K562 (cell line): ENCODE measurements at regions not wholly inside any gene's neighbourhood (a gene's known extent, or its start where the extent isn't known, plus 50 kb on each side); places are given as distances from the start of the nearest gene placed in this dataset.

Experiments used
- ATAC-seq: fragments of 200-7000 bp; cut with Tn5 transposase; 3 replicates; pipeline ENCODE4 v1.9.1; 2020; ENCODE audit warnings: moderate library complexity
- BruUV-seq: library from RNA; stranded (reverse); fragments of 400-500 nt; replicated peaks from 2 replicates; lab custom pipeline; 2021; lab: Mats Ljungman, UMichigan
- CTCF ChIA-PET: fragments of 300-600 bp; formaldehyde crosslinking; extraction: SDS; loops from one replicate; lab custom pipeline; 2021; ENCODE audit warnings: low intra/inter-chr PET ratio; lab: Yijun Ruan, JAX
- POLR2A ChIA-PET: fragments of 300-600, 350-650 bp; sonication (Branson Sonifier 250); formaldehyde crosslinking; extraction: SDS; loops from one replicate; lab custom pipeline; 2021; ENCODE audit warnings: antibody characterized with exemption, inconsistent platforms; lab: Yijun Ruan, JAX
- DNase-seq, 4 experiments: peaks; one replicate each; pipeline versions ENCODE4 v3.0.0 to v3.0.0-alpha.2; 2011 to 2018; ENCODE audit warnings: low spot score in 3 of 4, mixed read lengths in 3 of 4; ENCODE audit errors: extremely low read depth in 1 of 4
- FAIRE-seq: peaks from 2 replicates; lab custom pipeline; 2011; peaks lifted over from hg19 to GRCh38; lab: Jason Lieb, UNC
- H2AFZ ChIP-seq: 2 replicates; pipeline ENCODE4 v1.6.0; 2011; ENCODE audit warnings: low read depth, low read length, control low read depth, inconsistent platforms
- H3K27ac ChIP-seq: fragments of 200-600 bp; 3 replicates; pipeline ENCODE4 v1.8.0; 2011; ENCODE audit warnings: low read depth, mild to moderate bottlenecking, control low read depth, inconsistent platforms, low read length, moderate library complexity, mixed read lengths; ENCODE audit errors: extremely low read depth
- H3K27me3 ChIP-seq, 2 experiments: fragments of 300-600 bp in 1 of 2; 2 replicates in 1 of 2; 3 replicates in 1 of 2; pipeline versions ENCODE4 v1.6.0 to v1.8.0; 2011; ENCODE audit warnings: inconsistent platforms in 2 of 2, low read length in 2 of 2, mild to moderate bottlenecking in 1 of 2, mixed read lengths in 1 of 2, moderate library complexity in 1 of 2; ENCODE audit not compliant: control insufficient read depth in 2 of 2, insufficient read depth in 2 of 2
- H3K36me3 ChIP-seq: fragments of 300-600 bp; 3 replicates; pipeline ENCODE4 v1.8.0; 2011; ENCODE audit warnings: mild to moderate bottlenecking, low read length, inconsistent platforms; ENCODE audit not compliant: control insufficient read depth, insufficient read depth
- H3K4me1 ChIP-seq, 2 experiments: fragments of 200-600 bp in 1 of 2; replicated peaks in 1 of 2; 2 replicates in 1 of 2; 3 replicates in 1 of 2; pipeline versions ENCODE4 v1.5.1 to v1.8.0; 2011; ENCODE audit warnings: inconsistent platforms in 2 of 2, low read length in 2 of 2, mild to moderate bottlenecking in 1 of 2, mixed read lengths in 1 of 2, moderate library complexity in 1 of 2; ENCODE audit not compliant: control insufficient read depth in 2 of 2, insufficient read depth in 2 of 2
- H3K4me2 ChIP-seq: 2 replicates; pipeline ENCODE4 v1.6.1; 2011; ENCODE audit warnings: low read length, control low read depth, inconsistent platforms, mixed read lengths; ENCODE audit not compliant: insufficient read depth
- H3K4me3 ChIP-seq: fragments of 200-600 bp; sonication (generic), shearing (Covaris generic); 2 replicates; pipeline ENCODE4 v1.5.1; 2016; ENCODE audit warnings: control low read depth, inconsistent platforms
- H3K79me2 ChIP-seq: fragments of 200-600 bp; 3 replicates; pipeline ENCODE4 v1.8.0; 2011; ENCODE audit warnings: low read length, inconsistent platforms; ENCODE audit not compliant: control insufficient read depth, insufficient read depth
- H3K9ac ChIP-seq, 2 experiments: 2 replicates each; pipeline versions ENCODE4 v1.6.0 to v1.6.1; 2011; ENCODE audit warnings: low read depth in 2 of 2, low read length in 2 of 2, control low read depth in 1 of 2, inconsistent platforms in 1 of 2, mild to moderate bottlenecking in 1 of 2, mixed read lengths in 1 of 2; ENCODE audit not compliant: insufficient read depth in 1 of 2
- H3K9me1 ChIP-seq: one replicate; pipeline ENCODE4 v1.6.0; 2011; ENCODE audit warnings: inconsistent platforms, mild to moderate bottlenecking, low read length, moderate library complexity; ENCODE audit not compliant: control insufficient read depth, insufficient read depth
- H3K9me3 ChIP-seq: replicated peaks from 2 replicates; pipeline ENCODE4 v1.5.1; 2011; ENCODE audit warnings: low read depth, low read length, inconsistent platforms; ENCODE audit not compliant: control insufficient read depth, insufficient read depth
- H4K20me1 ChIP-seq: replicated peaks from 2 replicates; pipeline ENCODE4 v1.6.1; 2011; ENCODE audit warnings: low read length, inconsistent platforms, mixed read lengths; ENCODE audit not compliant: control insufficient read depth, insufficient read depth
- ATF7 ChIP-seq: fragments of 450-650 bp; IDR thresholded peaks from 2 replicates; pipeline ENCODE4 v1.7.1; 2014; ENCODE audit warnings: mild to moderate bottlenecking, moderate library complexity
- PREB ChIP-seq: sonication (generic); formaldehyde crosslinking; IDR thresholded peaks from 2 replicates; pipeline ENCODE4 v1.8.1; 2023; ENCODE audit warnings: mild to moderate bottlenecking, missing genetic modification reagents
- REST ChIP-seq, 2 experiments: fragments of 450-650 bp; formaldehyde crosslinking in 1 of 2; IDR thresholded peaks; 2 replicates each; pipeline versions ENCODE4 v1.4.0 to v1.6.1; 2014 to 2020; ENCODE audit warnings: mild to moderate bottlenecking in 2 of 2, borderline replicate concordance in 1 of 2, low read depth in 1 of 2
- SMC3 ChIP-seq: conservative IDR thresholded peaks from 2 replicates; pipeline ENCODE4 v1.6.1; 2011; ENCODE audit warnings: low read depth, low read length, improper control_type of control experiment; ENCODE audit not compliant: insufficient read depth
- ZKSCAN1 ChIP-seq: fragments of 150-350 bp; IDR thresholded peaks from 2 replicates; pipeline ENCODE4 v1.6.1; 2016; ENCODE audit warnings: low read depth, low read length
- ZNF146 ChIP-seq: IDR thresholded peaks from one replicate; pipeline ENCODE4 v1.6.1; 2018; ENCODE audit warnings: missing compliant biosample characterization; ENCODE audit not compliant: unreplicated experiment
- ZNF445 ChIP-seq: fragments of 250-450 bp; sonication (Bioruptor Pico); IDR thresholded peaks from 2 replicates; pipeline ENCODE4 v1.4.0; 2020; ENCODE audit warnings: low read depth, mild to moderate bottlenecking, moderate library complexity
- WGBS: fragments of 100-300 bp; shearing (Covaris generic); methylation state at CpG from one replicate; pipeline ENCODE4 v1.1.6; 2016; ENCODE audit warnings: low coverage, mixed read lengths; ENCODE audit not compliant: insufficient coverage; ENCODE audit errors: missing lambda C conversion rate; 5-methylcytosine and 5-hydroxymethylcytosine counted together
- in situ Hi-C: fragments of 300-500 bp; cut with MboI; formaldehyde crosslinking; loops from 4 replicates; pipeline ENCODE4 v1.15.0; 2018; ENCODE audit warnings: inconsistent platforms, mixed read lengths
- intact Hi-C: fragments of 100-400 bp; cut with micrococcal nuclease; formaldehyde crosslinking; loops from 2 replicates; pipeline ENCODE4 v1.14.2; 2022

- DNase-seq (peak; percentile 56 to 78 (median 66)), ATAC-seq (peak; percentile 72), FAIRE-seq (peak; percentile 97)
- H3K4me2 ChIP-seq, result peak overlapping the region; percentile 41
- peaks cover 20 to 21% of the 10 kb centered on the region in 2 experiments; a peak in 4 of 5 replicates for H3K4me1 ChIP-seq
- ChIA-PET POLR2A (interaction anchor here (0.6 to 1.1 kb wide), 5 partner anchors 13 to 281 kb away, joined by 3 to 5 read pairs (median 3); no protein-coding TSS in a partner anchor), CTCF (interaction anchor here (0.9 to 1.8 kb wide), 2 partner anchors 168 to 176 kb away, joined by 3 to 5 read pairs; no protein-coding TSS in a partner anchor)
- in situ Hi-C loops, result no loop called here
- BruUV-seq, result no TSS peak
- no peaks in the 10 kb centered on the region for H3K9me3 ChIP-seq
- no peaks in the 10 kb centered on the region for H3K9me1 ChIP-seq
- 49% methylated on average over 8 of the region's 8 CpGs for WGBS
- no peaks in the 10 kb centered on the region for H3K27me3 ChIP-seq
- H3K9ac ChIP-seq, result peak overlapping the region in 1 of 2 experiments; percentile 26; a peak in 1 of 4 replicates
- no peaks in the 10 kb centered on the region for H3K79me2 ChIP-seq
- intact Hi-C loops, result loop anchor here (5.0 to 10.0 kb wide), 3 partner anchors 55 to 270 kb away; no protein-coding TSS in a partner anchor
- no peak overlapping the region; the same call in 1 of the 3 replicates for H3K27ac ChIP-seq
- no peaks in the 10 kb centered on the region for H3K36me3 ChIP-seq
- no peaks in the 10 kb centered on the region for H4K20me1 ChIP-seq
- no peak overlapping the region for H3K4me3 ChIP-seq
- H2AFZ ChIP-seq, result peak overlapping the region; percentile 75
- TF ChIP-seq SMC3, result peak; percentile 48
- no peak for TF ChIP-seq ZNF445 (CRISPR knock-in tag)
- peak; percentile 83; the same call in 1 of the 2 replicates for TF ChIP-seq REST (IDR thresholded peaks at IDR 0.05; ENCODE audit: borderline replicate concordance)
- TF ChIP-seq REST (CRISPR knock-in tag; IDR thresholded peaks at IDR 0.05; ENCODE audit: low read depth), result no peak
- TF ChIP-seq ZNF146, result peak; percentile 9
- peak; percentile 75; the same call in 1 of the 2 replicates for TF ChIP-seq ZKSCAN1
- peak; percentile 39; the same call in 1 of the 2 replicates for TF ChIP-seq ATF7
- TF ChIP-seq PREB (CRISPR knock-in tag), result 0 out of 2 replicates have a peak, but pooled peaks have one; percentile 58
Observed at GRCh38 chr5:135186662-135187522, 152.9 kb upstream of the PITX1 start.
